Keratinocyte (primary cell): ENCODE measurements at regions not wholly inside any gene's neighbourhood (a gene's known extent, or its start where the extent isn't known, plus 50 kb on each side); places are given as distances from the start of the nearest gene placed in this dataset.

Source experiments
- CTCF ChIP-seq, 3 experiments: IDR thresholded peaks in 1 of 3; conservative IDR thresholded peaks in 1 of 3; optimal IDR thresholded peaks in 1 of 3; 2 replicates in 2 of 3; 3 replicates in 1 of 3; pipeline versions ENCODE3 to v1.5.1; 2011; ENCODE audit warnings: low read length in 3 of 3, mild to moderate bottlenecking in 3 of 3, moderate library complexity in 2 of 3, control low read depth in 1 of 3, inconsistent platforms in 1 of 3; ENCODE audit not compliant: insufficient read depth in 2 of 3; ENCODE audit errors: extremely low read depth in 1 of 3
- EZH2 ChIP-seq: IDR thresholded peaks from one replicate; pipeline ENCODE4 v1.6.1; 2012; ENCODE audit warnings: inconsistent platforms, mild to moderate bottlenecking, low read length, moderate library complexity

- TF ChIP-seq CTCF (optimal IDR thresholded peaks at IDR 0.05 in 1 of 3, IDR thresholded peaks at IDR 0.05 in 1 of 3, conservative IDR thresholded peaks at IDR 0.05 in 1 of 3; ENCODE audit: extremely low read depth in 1 of 3, insufficient read depth in 2 of 3, low read length in 3 of 3) (no peak), EZH2 (no peak)
These were observed 423.8 kb downstream of the KLF5 start for GRCh38 chr13:73482556-73482955.
